SH-SY5Y (cell line): ENCODE measurements at regions not wholly inside any gene's neighbourhood (a gene's known extent, or its start where the extent isn't known, plus 50 kb on each side); places are given as distances from the start of the nearest gene placed in this dataset.

Experiments
- GATA2 ChIP-seq: IDR thresholded peaks from 2 replicates; pipeline ENCODE4 v1.6.1; 2011; ENCODE audit warnings: mild to moderate bottlenecking, low read depth, low read length
- GATA3 ChIP-seq: IDR thresholded peaks from 2 replicates; pipeline ENCODE4 v1.6.1; 2011; ENCODE audit warnings: low read depth, mild to moderate bottlenecking, low read length, moderate library complexity

DNA sequence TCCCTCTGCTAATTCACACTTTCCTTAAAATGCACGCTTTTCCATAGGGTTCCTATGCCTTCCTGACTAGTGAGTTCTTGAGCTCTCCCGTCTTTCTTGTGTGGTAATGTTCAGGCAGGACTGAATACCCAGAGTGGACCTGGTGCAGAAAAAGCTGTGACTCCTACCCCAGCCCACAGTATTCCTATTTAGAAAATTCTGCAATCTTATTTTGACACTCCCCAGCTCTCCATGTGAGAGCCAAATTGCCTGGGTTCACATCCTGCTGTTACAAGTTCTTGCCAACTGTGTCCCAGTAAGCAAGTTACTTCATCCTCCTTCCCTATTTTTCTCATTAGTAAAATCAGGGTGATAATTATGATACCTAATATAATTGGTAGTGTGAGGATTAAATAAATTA is 290.8 kb upstream of the SLCO3A1 start:
- TF ChIP-seq GATA2 (no peak), GATA3 (no peak)

DNA sequence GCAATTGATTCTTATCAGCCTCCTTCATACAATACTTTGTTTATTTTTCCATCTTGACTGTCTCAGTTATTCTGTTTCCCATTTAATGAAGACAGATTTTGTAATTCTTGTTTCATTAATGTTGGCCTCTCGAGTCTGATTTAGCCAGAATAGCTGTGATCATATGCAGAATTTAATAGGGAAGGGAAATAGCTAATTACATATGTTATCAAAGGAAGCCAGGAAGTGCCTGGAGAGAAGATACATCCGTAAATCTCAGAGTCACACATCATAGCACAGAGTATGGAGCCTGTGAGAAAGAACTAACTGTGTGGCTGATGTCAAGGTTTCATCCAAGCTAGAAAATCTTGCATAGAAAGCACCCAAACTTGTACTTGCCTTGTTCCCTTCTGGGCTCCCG is 288.9 kb upstream of the SLCO3A1 start:
- TF ChIP-seq GATA3 (no peak), GATA2 (no peak)

DNA sequence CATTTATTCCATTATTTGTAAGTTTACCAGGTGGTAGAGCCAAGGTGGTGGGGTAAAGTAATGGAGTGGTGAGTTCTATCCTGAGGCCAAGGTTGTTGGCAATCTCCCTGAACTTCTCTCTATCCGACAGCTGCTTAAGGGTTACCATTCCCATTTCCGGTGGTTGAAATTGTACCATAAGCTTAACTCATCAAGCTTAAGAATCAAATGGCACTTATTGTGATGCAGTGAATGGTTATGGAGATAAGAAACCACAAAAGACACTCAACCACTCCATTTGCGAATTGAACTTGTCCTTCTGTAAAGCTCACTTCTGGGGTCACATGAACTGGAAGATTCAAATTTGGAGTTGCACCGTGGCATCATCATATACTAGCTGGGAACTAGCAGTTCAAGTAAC is 287.4 kb upstream of the SLCO3A1 start:
- TF ChIP-seq GATA3 (no peak), GATA2 (no peak)

DNA sequence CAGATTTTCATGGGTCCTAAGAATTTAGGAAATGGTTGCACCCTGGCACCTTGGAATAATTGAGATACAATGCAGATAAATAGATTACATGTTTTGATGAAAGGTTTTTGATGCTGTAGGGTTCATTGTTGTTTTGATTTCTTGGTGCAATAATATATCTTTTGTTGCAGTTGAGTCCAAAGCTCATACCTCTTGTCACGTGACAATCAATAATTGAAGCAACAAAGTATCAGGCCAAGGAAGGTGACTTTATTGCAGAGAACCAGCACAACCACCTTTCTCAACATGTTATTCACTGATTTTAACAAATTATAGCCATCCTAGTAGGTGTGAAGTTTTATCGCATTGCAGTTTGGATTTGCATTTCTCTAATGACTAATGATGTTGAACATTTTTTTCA is 285.5 kb upstream of the SLCO3A1 start:
- TF ChIP-seq GATA3 (no peak), GATA2 (no peak)

DNA sequence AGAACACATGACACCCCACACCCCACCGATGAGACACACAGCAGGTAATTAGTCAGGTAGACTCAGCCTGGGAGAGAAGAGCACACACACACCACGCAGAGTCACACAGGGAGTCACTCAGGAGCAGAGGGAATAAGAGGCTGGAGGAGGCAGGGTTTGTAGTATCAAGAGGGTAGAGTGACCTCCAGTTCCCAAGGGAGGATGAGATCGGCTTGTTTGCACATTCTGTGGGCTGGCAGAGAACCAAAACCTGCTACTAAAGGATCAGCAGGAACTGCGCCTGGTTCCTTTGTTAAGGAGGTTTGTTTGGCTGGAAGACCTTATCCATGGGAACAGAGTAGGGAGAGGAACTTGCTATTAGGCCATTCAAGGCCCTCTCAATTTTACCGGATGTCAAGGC is 281.4 kb upstream of the SLCO3A1 start:
- TF ChIP-seq GATA3 (no peak), GATA2 (no peak)

DNA sequence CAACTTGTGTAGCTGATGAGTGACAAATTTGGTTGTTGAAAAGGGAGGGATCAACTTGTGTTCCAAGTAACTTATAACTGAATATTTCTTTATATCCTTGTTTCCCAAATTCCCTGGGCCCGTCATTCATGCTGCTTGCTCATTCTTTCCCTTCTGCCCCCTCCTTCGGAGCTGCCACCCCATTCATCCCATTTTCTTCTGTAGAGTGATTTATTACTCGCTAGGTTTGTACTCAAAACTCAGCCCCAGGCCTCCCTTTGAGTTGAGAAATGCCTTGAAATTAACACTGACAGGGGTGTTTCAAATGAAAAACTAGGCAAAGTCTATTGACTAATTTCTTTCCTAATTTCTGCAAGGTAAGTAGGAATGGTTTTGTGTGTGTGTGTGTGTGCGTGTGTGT is 277.4 kb upstream of the SLCO3A1 start:
- TF ChIP-seq GATA3 (no peak), GATA2 (no peak)

DNA sequence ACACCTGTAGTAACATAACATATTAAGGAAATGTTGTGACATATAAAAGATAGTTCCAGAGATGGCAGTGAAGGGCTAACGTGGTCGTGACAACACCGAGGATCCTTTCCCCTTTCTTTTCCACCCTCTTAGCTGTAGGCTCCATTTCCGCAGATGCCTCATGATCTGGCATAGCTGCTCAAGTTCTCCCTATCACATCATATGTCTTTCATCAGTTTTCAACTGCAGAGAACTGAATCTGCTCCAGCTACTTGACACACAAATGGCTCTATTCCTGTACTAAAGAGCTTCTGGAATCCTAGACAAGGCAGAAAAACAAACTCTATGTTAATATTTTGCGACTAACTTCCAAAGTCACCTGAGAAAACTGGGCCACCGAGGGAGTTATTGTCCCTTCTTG is 275.0 kb upstream of the SLCO3A1 start:
- TF ChIP-seq GATA3 (no peak), GATA2 (no peak)

DNA sequence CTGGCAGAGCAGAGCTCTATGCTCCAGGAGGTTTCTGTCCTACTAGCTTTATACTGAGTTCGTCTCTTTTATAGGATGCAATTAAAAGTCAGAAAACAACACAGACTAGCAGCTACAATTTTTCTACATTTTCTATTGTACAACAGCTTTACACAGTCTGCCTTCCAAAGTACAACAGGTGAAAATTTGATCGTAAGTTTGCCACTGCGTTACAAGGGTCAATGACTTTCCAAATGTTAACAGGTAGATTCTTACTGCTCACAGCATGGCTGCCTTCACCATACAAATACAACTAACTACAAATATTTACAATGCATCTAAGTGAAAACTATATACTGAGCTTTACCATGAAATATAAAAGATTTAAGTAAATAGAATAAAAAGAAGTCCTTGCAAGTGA is 268.6 kb upstream of the SLCO3A1 start:
- no peak for TF ChIP-seq GATA2
- no peak for TF ChIP-seq GATA3

DNA sequence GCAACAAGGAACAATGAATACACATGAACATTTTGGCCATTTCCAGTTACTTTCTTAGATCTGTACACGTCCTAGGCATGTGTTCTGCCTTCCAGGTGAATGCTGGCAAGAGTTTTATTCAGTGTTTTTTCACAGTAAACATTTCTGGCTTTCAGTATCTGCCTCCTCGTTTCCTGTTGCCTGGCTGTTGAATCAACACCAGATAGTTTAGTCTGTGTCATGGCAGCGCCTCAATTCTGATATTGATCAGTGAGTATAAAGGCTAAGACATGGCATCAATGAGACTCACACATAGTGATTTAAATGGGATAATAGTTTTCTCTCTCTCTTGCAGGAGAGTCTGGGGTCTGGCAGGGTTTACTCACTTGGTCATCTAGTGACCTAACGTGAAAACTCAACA is 266.9 kb upstream of the SLCO3A1 start:
- no peak for TF ChIP-seq GATA3
- no peak for TF ChIP-seq GATA2

DNA sequence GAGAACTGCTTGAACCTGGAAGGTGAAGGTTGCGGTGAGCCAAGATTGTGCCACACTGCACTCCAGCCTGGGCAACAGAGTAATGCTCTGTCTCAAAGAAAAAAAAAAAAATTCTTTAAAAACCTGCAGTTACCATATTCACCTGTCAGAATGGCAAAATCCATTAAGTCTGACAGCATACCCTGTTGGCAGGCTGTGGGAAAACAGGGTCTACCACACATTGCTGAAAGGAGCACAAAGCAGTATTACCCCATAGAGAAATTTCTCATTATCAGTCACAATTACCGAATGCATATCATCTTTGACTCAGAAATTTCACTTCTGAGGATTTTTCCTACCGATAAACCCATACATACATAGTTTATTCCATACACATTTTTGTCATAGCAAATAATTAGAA is 264.1 kb upstream of the SLCO3A1 start:
- TF ChIP-seq GATA3 = no peak
- no peak for TF ChIP-seq GATA2

DNA sequence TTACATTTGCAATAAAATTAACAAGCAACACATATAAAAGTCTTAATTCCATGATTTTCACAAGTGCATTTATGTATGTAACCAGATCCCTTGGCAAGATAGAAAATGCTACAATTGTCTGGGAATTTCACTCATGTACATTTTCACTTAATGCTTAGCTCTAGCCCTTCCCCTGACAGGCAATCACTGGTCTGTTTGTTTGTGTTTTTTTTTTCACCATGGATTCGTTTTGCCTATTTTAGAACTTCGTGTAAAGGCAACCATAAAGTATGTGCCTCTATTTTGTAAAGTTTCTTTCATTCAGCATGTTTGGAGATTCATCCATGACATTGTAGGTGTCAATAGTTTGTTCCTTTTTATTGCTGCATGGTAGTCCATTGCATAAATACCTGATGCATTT is 260.9 kb upstream of the SLCO3A1 start:
- TF ChIP-seq GATA3 = no peak
- TF ChIP-seq GATA2 = no peak

DNA sequence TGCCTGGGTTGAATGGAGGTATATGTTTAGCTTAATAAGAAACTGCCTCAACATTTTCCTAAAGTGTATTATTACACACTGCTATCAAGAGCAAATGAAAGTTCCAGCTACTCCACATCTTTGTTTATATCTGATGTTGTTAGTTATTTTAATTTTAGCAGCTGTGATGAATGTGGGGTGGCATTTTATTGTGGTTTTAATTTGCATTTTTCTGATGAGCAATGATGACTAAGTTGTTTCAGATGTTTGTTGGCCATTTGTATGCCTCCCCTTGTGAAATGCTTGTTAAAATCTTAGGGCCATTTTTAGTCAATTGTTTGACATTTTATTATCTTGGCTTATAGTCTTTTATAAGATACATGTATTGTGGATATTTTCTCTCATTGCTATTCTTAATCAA is 260.4 kb upstream of the SLCO3A1 start:
- TF ChIP-seq GATA2 (no peak), GATA3 (no peak)

DNA sequence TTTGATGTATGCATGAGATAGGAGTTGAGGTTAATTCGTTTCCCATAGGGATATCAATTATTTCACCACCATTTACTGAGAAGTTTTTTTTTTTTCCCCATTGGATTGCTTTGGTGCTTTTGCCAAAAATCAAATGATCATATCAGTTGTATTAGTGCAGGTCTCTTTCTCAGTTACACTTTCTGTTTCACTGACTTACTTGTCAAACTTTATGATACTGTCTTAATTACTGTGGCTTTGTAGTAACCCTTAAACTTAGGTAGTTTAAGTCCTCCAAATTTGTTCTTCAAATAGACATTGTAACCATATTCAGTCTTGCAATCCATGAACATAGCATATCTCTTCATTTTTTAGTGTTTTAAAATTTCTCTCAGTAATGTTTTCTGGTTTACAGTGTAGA is 259.9 kb upstream of the SLCO3A1 start:
- TF ChIP-seq GATA2 (no peak), GATA3 (no peak)

DNA sequence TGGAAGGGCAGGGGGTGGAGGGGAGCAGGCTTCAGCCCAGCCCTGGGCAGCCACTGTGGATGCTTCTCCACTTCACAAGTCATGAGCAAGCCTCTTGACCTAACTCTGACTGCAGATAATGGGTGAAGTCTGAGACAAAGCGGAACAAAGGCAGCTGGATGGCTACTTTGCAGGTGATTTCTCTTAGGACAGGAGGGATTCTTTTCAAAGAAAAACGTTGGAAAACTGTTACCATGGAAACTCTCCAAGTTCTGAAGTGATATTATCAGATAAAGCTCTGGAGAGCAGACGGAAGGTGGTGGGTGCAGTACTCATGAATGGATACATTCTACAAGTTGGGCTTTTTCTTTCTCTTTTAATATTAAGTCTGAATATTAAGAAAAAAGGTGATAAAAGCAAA is 254.2 kb upstream of the SLCO3A1 start:
- TF ChIP-seq GATA2 (no peak), GATA3 (no peak)

DNA sequence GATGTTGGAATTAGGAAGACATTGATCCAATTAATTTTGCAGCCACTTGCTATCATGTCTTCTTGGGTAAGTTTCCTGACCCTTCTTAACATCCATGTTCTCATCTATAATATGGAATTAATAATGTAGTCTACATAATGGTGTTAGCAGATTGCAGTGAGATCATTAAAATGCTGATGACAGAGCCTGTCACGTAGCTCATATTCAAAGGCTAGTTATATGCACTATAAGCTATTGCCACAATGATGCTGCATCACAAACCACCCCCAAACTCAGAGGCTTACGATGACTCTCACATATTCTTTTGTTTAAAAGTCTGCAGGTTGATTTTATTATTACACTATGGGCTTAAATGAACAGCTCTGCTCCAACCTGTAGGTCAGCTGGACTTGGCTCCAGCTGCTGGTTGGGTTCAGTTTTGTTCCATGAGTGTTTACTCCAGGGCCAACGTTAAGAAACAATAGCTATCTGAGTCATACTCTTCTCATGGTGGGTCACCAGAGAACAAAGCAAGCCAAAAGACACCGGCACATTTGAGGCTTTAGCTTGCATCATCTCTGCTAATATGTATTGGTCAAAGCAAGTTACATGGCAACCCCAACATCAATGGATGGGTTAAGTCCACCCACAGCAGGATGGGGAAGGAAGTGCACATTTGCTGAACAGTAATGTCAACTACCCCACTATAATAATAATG is 250.0 kb upstream of the SLCO3A1 start:
- TF ChIP-seq GATA2 = no peak
- TF ChIP-seq GATA3 = no peak

DNA sequence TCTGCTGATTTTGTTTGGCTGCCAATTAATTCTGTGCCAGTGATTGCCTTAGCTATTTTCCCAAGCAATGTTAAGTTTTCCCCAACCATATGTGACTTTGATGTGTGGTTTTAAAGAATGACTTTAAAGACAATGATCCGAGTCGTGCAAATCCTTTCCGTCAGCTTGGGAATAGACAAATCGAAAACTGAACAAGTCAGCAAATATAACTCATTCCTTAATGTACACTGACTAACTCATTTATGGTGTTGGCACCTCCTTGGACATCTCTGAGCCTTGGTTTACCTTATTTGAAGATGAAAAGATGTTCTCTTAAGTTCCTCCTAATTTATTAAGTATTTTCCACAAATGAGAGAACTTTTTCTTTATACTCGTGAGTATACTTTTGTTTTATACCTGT is 249.4 kb upstream of the SLCO3A1 start:
- TF ChIP-seq GATA3 (no peak), GATA2 (no peak)

DNA sequence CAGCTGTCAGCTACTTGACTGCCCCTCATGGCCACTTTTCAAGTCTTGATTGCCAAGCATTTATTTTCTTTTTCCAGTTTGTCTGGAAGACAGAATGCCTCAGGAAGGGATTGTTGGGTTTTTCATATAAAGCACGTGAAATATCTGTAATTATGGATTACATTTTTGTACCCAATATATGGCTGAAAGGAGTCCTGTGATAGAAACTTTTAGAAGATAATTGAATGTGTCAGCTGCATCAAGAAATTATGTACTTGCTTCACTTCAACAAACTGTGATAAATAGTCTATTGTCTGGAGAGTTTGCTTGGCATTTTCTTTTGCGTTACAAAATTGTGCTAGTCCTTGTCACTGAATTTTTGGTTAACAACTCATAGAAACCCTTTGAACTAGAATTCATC is 247.9 kb upstream of the SLCO3A1 start:
- no peak for TF ChIP-seq GATA2
- no peak for TF ChIP-seq GATA3
